ENCODE measurements at regions not wholly inside any gene's neighbourhood (a gene's known extent, or its start where the extent isn't known, plus 50 kb on each side); places are given as distances from the start of the nearest gene placed in this dataset.
"Not testable (repeated sequence)": the region's sequence is repeated elsewhere in the genome, so short reads cannot be mapped to it uniquely, and the experiment has no call there.

DNA sequence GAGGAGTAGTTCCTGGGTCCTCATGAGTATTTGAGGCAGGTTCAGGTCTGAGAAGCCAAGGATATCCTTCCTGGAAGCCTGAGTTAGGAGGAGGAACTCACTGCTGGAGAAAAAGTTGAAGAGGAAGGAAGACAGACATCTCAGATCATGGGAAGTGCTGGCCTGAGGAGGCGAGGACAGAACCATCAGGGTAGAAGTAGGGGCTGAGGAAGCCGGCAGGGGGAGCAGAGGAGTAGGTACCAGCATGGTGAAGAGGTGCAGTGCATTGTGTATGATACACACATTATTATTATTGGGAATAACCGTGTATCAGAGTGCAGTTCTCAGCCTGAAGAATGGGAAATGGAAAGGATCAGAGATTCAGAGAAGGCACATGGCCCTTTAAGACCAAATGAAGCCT lies 103.2 kb upstream of the PRB2 start:
- H3K4me3 ChIP-seq (replicated peaks; ENCODE audit: low read depth, low read length); DNase-seq (ENCODE audit: extremely low read depth, insufficient read length); H3K36me3 ChIP-seq (ENCODE audit: control insufficient read depth, insufficient read depth, low read length); H3K27me3 ChIP-seq (replicated peaks; ENCODE audit: control insufficient read depth, insufficient read depth, low read length): not testable (repeated sequence)
- TF ChIP-seq CTCF (IDR thresholded peaks at IDR 0.05; ENCODE audit: insufficient read depth, low read length, poor library complexity, severe bottlenecking) = peak; percentile 64

- TF ChIP-seq CTCF (IDR thresholded peaks at IDR 0.05; ENCODE audit: insufficient read depth, low read length, poor library complexity, severe bottlenecking) = no peak
- Histone ChIP-seq H3K36me3 (ENCODE audit: control insufficient read depth, insufficient read depth, low read length) (no peaks in the 10 kb centered on the region), H3K27me3 (replicated peaks; ENCODE audit: control insufficient read depth, insufficient read depth, low read length) (no peaks in the 10 kb centered on the region; the same call in 1 of the 2 replicates), H3K4me3 (replicated peaks; ENCODE audit: low read depth, low read length) (no peak overlapping the region)
- DNase-seq (ENCODE audit: extremely low read depth, insufficient read length) = peak; percentile 18
These were observed 104.4 kb upstream of the PRB2 start for GRCh38 chr12:11499806-11500187.

DNA sequence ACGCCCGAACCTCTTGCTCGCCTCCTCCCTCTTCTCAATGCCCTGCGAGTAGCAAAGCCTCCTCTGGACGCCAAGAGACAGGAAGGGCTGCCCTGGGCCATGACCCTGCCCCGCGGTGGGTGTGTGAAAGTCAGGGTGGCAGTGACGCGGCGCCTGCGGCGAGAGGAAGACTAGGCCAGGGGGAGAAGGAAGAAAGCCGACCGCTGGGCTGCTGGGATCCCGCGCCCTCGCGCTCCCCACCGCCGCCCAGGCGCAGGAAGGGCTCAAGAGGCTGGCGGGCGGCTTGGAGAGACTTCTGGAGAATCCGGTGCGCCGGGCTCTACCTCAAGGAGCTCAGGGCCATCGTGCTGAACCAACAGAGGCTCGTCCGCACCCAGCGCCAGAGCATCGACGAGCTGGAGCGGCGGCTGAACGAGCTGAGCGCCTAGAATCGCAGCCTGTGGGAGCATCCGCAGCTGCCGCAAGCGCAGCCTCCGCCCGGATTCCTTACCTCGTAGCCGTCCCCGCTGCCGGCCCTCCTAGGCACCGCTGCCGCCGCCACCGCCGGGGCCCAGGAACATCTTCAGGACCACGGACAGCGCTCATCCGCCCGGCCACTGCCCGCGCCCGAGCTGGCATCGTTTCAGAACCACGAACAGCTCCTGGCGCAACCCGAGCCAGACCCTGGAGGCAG lies 105.0 kb upstream of the PRB2 start:
- Histone ChIP-seq H3K27me3 (replicated peaks; ENCODE audit: control insufficient read depth, insufficient read depth, low read length) (no peaks in the 10 kb centered on the region; the same call in 1 of the 2 replicates), H3K4me3 (replicated peaks; ENCODE audit: low read depth, low read length) (no peak overlapping the region), H3K36me3 (ENCODE audit: control insufficient read depth, insufficient read depth, low read length) (no peaks in the 10 kb centered on the region)
- TF ChIP-seq CTCF (IDR thresholded peaks at IDR 0.05; ENCODE audit: insufficient read depth, low read length, poor library complexity, severe bottlenecking) = no peak
- DNase-seq (ENCODE audit: extremely low read depth, insufficient read length) = peak; percentile 61

DNA sequence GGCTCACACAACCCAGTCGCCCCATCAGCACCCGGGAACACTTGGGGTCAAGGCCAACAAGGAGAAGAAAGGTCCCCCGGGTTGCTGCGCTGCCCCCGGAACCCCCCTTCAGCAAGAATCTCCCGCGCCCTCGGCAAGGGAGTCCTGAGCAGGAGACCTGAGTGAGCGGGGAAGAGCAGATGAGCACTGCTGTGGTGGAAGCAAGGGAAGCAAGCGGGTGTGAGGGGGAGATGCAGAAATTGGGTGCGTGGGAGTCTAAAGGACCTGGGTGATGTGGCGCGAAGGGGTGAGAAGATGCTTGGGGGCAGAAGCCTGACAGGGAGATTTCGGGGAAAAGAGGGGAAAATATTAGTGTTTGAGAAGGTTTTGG lies 105.5 kb upstream of the PRB2 start:
- TF ChIP-seq CTCF (IDR thresholded peaks at IDR 0.05; ENCODE audit: insufficient read depth, low read length, poor library complexity, severe bottlenecking) = no peak
- no peak overlapping the region for H3K4me3 ChIP-seq (replicated peaks; ENCODE audit: low read depth, low read length)
- no peak for DNase-seq (ENCODE audit: extremely low read depth, insufficient read length)
- no peaks in the 10 kb centered on the region; the same call in 1 of the 2 replicates for H3K27me3 ChIP-seq (replicated peaks; ENCODE audit: control insufficient read depth, insufficient read depth, low read length)
- H3K36me3 ChIP-seq (ENCODE audit: control insufficient read depth, insufficient read depth, low read length) = no peaks in the 10 kb centered on the region

- Histone ChIP-seq H3K4me3 (replicated peaks; ENCODE audit: low read depth, low read length) (no peak overlapping the region), H3K27me3 (replicated peaks; ENCODE audit: control insufficient read depth, insufficient read depth, low read length) (no peaks in the 10 kb centered on the region), H3K36me3 (ENCODE audit: control insufficient read depth, insufficient read depth, low read length) (no peaks in the 10 kb centered on the region)
- TF ChIP-seq CTCF (IDR thresholded peaks at IDR 0.05; ENCODE audit: insufficient read depth, low read length, poor library complexity, severe bottlenecking) = no peak
- no peak for DNase-seq (ENCODE audit: extremely low read depth, insufficient read length)
These were observed 113.3 kb upstream of the PRB2 start for GRCh38 chr12:11508699-11509098.

DNA sequence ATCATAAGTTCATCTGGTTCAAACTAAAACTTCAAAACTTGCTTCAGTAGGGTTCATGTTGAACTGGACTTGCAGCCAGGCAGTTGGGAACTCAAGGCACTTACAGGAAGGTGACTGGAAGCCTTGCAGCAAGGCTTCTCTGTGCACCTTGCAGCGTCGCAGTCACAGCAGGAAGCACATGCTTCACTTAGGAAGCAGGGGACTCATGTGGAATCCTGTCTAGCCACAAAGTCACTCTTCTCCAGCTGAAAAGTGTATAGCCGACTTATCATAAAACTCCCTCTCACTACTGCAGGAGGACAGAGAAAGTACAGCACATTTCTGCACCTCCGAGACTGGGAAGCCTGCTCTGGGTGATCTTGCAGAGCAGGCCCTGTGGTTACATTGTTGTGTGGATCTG lies 114.0 kb upstream of the PRB2 start:
- TF ChIP-seq CTCF (IDR thresholded peaks at IDR 0.05; ENCODE audit: insufficient read depth, low read length, poor library complexity, severe bottlenecking) = no peak

More for the DNA sequence above, 114.0 kb upstream of the PRB2 start:
- no peaks in the 10 kb centered on the region for H3K27me3 ChIP-seq (replicated peaks; ENCODE audit: control insufficient read depth, insufficient read depth, low read length)
- H3K36me3 ChIP-seq (ENCODE audit: control insufficient read depth, insufficient read depth, low read length) = no peaks in the 10 kb centered on the region
- DNase-seq (ENCODE audit: extremely low read depth, insufficient read length) = no peak
- H3K4me3 ChIP-seq (replicated peaks; ENCODE audit: low read depth, low read length) = no peak overlapping the region
